PFSK-1 (cell line): ENCODE measurements at regions not wholly inside any gene's neighbourhood (a gene's known extent, or its start where the extent isn't known, plus 50 kb on each side); places are given as distances from the start of the nearest gene placed in this dataset.

Source experiments
- FOXP2 ChIP-seq: optimal IDR thresholded peaks from 2 replicates; pipeline ENCODE3; 2011; ENCODE audit warnings: borderline replicate concordance, control low read depth, inconsistent platforms; ENCODE audit not compliant: insufficient read depth; ENCODE audit errors: extremely low read length, extremely low read depth
- POLR2AphosphoS5 ChIP-seq: IDR thresholded peaks from 2 replicates; pipeline ENCODE4 v1.6.1; 2012; ENCODE audit warnings: low read depth, mild to moderate bottlenecking, control low read depth, low read length, moderate library complexity
- SIN3A ChIP-seq: IDR thresholded peaks from 2 replicates; pipeline ENCODE4 v1.6.1; 2012; ENCODE audit warnings: mild to moderate bottlenecking, low read length, moderate library complexity, borderline replicate concordance; ENCODE audit not compliant: insufficient read depth
- TAF1 ChIP-seq: IDR thresholded peaks from 2 replicates; pipeline ENCODE4 v1.6.1; 2012; ENCODE audit warnings: low read length, control low read depth, borderline replicate concordance; ENCODE audit not compliant: insufficient read depth
- TF ChIP-seq, protein P1 (sequence below), 2 experiments: IDR thresholded peaks; 2 replicates each; pipeline versions ENCODE4 v1.6.1 to v1.8.0; 2011 to 2012; ENCODE audit warnings: low read depth in 2 of 2, low read length in 2 of 2, control low read depth in 1 of 2, inconsistent platforms in 1 of 2, mild to moderate bottlenecking in 1 of 2, moderate library complexity in 1 of 2; ENCODE audit not compliant: insufficient read depth in 1 of 2

GRCh38 chr12:88973998-88974397, 378.3 kb downstream of the DUSP6 start:
- TF ChIP-seq POLR2AphosphoS5: no peak
- TF ChIP-seq, protein P1, sequence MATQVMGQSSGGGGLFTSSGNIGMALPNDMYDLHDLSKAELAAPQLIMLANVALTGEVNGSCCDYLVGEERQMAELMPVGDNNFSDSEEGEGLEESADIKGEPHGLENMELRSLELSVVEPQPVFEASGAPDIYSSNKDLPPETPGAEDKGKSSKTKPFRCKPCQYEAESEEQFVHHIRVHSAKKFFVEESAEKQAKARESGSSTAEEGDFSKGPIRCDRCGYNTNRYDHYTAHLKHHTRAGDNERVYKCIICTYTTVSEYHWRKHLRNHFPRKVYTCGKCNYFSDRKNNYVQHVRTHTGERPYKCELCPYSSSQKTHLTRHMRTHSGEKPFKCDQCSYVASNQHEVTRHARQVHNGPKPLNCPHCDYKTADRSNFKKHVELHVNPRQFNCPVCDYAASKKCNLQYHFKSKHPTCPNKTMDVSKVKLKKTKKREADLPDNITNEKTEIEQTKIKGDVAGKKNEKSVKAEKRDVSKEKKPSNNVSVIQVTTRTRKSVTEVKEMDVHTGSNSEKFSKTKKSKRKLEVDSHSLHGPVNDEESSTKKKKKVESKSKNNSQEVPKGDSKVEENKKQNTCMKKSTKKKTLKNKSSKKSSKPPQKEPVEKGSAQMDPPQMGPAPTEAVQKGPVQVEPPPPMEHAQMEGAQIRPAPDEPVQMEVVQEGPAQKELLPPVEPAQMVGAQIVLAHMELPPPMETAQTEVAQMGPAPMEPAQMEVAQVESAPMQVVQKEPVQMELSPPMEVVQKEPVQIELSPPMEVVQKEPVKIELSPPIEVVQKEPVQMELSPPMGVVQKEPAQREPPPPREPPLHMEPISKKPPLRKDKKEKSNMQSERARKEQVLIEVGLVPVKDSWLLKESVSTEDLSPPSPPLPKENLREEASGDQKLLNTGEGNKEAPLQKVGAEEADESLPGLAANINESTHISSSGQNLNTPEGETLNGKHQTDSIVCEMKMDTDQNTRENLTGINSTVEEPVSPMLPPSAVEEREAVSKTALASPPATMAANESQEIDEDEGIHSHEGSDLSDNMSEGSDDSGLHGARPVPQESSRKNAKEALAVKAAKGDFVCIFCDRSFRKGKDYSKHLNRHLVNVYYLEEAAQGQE (IDR thresholded peaks at IDR 0.05; ENCODE audit: insufficient read depth in 1 of 2, low read depth in 2 of 2, low read length in 2 of 2): no peak
- TF ChIP-seq TAF1: no peak
- no peak for TF ChIP-seq SIN3A
- no peak for TF ChIP-seq FOXP2

DNA sequence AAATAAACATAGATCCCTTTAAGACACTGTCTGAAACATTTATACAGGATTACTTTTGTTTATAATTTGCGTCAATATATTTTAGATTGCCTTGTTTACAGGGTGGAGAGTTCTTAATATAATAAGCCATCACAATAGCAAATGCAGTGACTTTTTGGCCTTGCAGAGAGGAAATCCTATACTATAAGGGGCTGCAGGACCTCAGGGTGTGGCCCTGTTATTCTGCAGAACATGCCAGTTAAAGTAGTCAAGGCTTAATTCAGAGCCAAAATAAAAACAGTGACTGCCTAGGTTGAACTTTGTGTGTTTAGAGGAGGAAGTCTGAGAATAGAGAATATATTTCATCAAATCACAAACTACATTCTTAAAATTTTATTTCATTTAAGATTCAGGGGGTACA, 381.6 kb downstream of the DUSP6 start:
- no peak for TF ChIP-seq POLR2AphosphoS5
- no peak for TF ChIP-seq SIN3A
- TF ChIP-seq, protein P1 (IDR thresholded peaks at IDR 0.05; ENCODE audit: insufficient read depth in 1 of 2, low read depth in 2 of 2, low read length in 2 of 2): no peak
- no peak for TF ChIP-seq TAF1
- TF ChIP-seq FOXP2: no peak

- TF ChIP-seq, protein P1 (IDR thresholded peaks at IDR 0.05; ENCODE audit: insufficient read depth in 1 of 2, low read depth in 2 of 2, low read length in 2 of 2): no peak
- TF ChIP-seq SIN3A (no peak), POLR2AphosphoS5 (no peak), TAF1 (no peak), FOXP2 (no peak)
Measured at GRCh38 chr12:88969127-88969526, 383.2 kb downstream of the DUSP6 start.

DNA sequence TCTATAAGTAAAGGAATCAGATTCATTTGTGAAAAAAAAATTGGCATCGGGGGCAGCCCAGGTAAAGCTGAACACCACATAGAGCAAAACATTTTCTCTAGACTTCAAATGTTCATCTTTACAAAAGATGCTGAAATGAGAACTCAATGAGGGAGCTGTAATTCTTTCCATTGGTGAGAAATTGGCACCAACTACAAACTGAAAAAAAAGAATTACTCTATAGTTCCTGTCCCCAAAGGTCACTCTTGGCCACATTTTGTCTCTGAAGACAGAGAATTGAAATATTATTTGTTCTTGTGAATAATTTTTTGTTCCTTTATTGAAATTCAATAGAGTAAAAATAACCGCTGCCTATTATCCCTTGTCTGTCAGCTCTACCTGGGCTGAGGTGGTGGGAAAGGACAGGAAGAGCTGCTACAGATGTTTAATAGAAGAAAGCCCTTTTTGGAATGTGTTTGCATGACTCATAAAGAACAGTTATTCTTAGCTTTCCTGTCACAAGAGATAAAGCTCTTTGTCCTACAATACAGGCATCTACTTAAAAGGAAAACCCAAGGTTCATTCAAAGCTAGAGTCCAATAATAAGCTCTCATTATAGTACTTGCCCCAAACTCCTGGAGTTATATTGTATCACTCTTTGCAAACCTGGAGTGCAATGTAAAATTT, 380.1 kb upstream of the KITLG start:
- TF ChIP-seq POLR2AphosphoS5 (no peak), SIN3A (no peak), TAF1 (no peak), FOXP2 (no peak)
- TF ChIP-seq, protein P1 (IDR thresholded peaks at IDR 0.05; ENCODE audit: insufficient read depth in 1 of 2, low read depth in 2 of 2, low read length in 2 of 2): no peak

- TF ChIP-seq, protein P1 (IDR thresholded peaks at IDR 0.05; ENCODE audit: insufficient read depth in 1 of 2, low read depth in 2 of 2, low read length in 2 of 2): no peak
- TF ChIP-seq POLR2AphosphoS5 (no peak), SIN3A (no peak)
Measured at GRCh38 chr12:88958946-88959345, 378.7 kb upstream of the KITLG start.
